NCI-H748 treated with DMSO at 0.1 percent for 48 hours (cell line): ENCODE measurements at regions not wholly inside any gene's neighbourhood (a gene's known extent, or its start where the extent isn't known, plus 50 kb on each side); places are given as distances from the start of the nearest gene placed in this dataset.

ENCODE experiments used
- DNase-seq: peaks from one replicate; lab custom pipeline; 2025; lab: John Stamatoyannopoulos, UW

- DNase-seq: no peak
Observed at GRCh38 chr2:160956243-160956802, 203.9 kb upstream of the TANK start.

GRCh38 chr2:160963957-160964356 is 196.3 kb upstream of the TANK start:
- DNase-seq: no peak

GRCh38 chr2:160967523-160967922 is 192.7 kb upstream of the TANK start:
- DNase-seq: no peak

- DNase-seq: no peak
Observed at GRCh38 chr2:160968183-160968582, 192.0 kb upstream of the TANK start.

- peak; percentile 30 for DNase-seq
Observed at GRCh38 chr2:160970052-160970965, 189.9 kb upstream of the TANK start.

GRCh38 chr2:160973991-160974390 is 186.2 kb upstream of the TANK start:
- no peak for DNase-seq

GRCh38 chr2:160974803-160975202 is 185.4 kb upstream of the TANK start:
- no peak for DNase-seq

GRCh38 chr2:160976797-160977196 is 183.4 kb upstream of the TANK start:
- DNase-seq: no peak

GRCh38 chr2:160977376-160977775 is 182.9 kb upstream of the TANK start:
- no peak for DNase-seq

GRCh38 chr2:160977854-160978253 is 182.4 kb upstream of the TANK start:
- DNase-seq: no peak

- no peak for DNase-seq
Observed at GRCh38 chr2:160984426-160985077, 175.7 kb upstream of the TANK start.

- no peak for DNase-seq
Observed at GRCh38 chr2:160989778-160990177, 170.4 kb upstream of the TANK start.

GRCh38 chr2:160993654-160994061 is 166.6 kb upstream of the TANK start:
- DNase-seq: no peak

- peak; percentile 64 for DNase-seq
Observed at GRCh38 chr2:160994141-160995002, 165.9 kb upstream of the TANK start.

- no peak for DNase-seq
Observed at GRCh38 chr2:160996584-160996983, 163.6 kb upstream of the TANK start.

- DNase-seq: no peak
Observed at GRCh38 chr2:161004379-161004778, 155.8 kb upstream of the TANK start.

- DNase-seq: no peak
Observed at GRCh38 chr2:161005170-161005569, 155.1 kb upstream of the TANK start.

GRCh38 chr2:161008311-161008710 is 151.9 kb upstream of the TANK start:
- no peak for DNase-seq

GRCh38 chr2:161010503-161011015 is 149.7 kb upstream of the TANK start:
- no peak for DNase-seq

- DNase-seq: no peak
Observed at GRCh38 chr2:161017780-161018470, 142.3 kb upstream of the TANK start.

GRCh38 chr2:161019311-161019710 is 140.9 kb upstream of the TANK start:
- no peak for DNase-seq
